ENCODE measurements at regions not wholly inside any gene's neighbourhood (a gene's known extent, or its start where the extent isn't known, plus 50 kb on each side); places are given as distances from the start of the nearest gene placed in this dataset.

- H4K20me1 ChIP-seq (ENCODE audit: control insufficient read depth, insufficient read depth) = no peaks in the 10 kb centered on the region
- ChIA-PET SMC1A (ENCODE audit: uncharacterized antibody, unreplicated experiment) (no interaction called here), RAD21 (ENCODE audit: unreplicated experiment) (no interaction called here), POLR2A (no interaction called here), CTCF (interaction anchor here (0.5 to 0.8 kb wide), 2 partner anchors 12 to 1892 kb away, joined by 3 read pairs; no protein-coding TSS in a partner anchor)
- H3K4me2 ChIP-seq (ENCODE audit: control insufficient read depth, insufficient read depth) = no peak overlapping the region
- DNase-seq (ENCODE audit: low read depth, low spot score) = no peak
- no peaks in the 10 kb centered on the region for H3K4me1 ChIP-seq (ENCODE audit: control insufficient read depth, insufficient read depth, low read length)
- no peak overlapping the region for H3K4me3 ChIP-seq
- 43% methylated on average over 4 of the region's 4 CpGs for WGBS (ENCODE audit: insufficient coverage, insufficient replicate concordance, low lambda C conversion rate, missing lambda C conversion rate)
- FAIRE-seq = no peak
- no peak for TF ChIP-seq ATF7 (IDR thresholded peaks at IDR 0.05; ENCODE audit: low read depth)
- no peak for TF ChIP-seq LARP7 (IDR thresholded peaks at IDR 0.05)
- no peak for TF ChIP-seq ATF3 (IDR thresholded peaks at IDR 0.05; ENCODE audit: borderline replicate concordance, extremely low read depth, low read depth, low read length)
- TF ChIP-seq NRF1 (conservative IDR thresholded peaks at IDR 0.05; ENCODE audit: low read depth, low read length) = no peak
- TF ChIP-seq IRF5 (IDR thresholded peaks at IDR 0.05; ENCODE audit: borderline replicate concordance) = no peak
- intact Hi-C loops (cut with micrococcal nuclease; ENCODE audit: unreplicated experiment) (no loop called here), in situ Hi-C loops (cut with MboI) (no loop called here)
- no peak overlapping the region for H3K27ac ChIP-seq (ENCODE audit: control insufficient read depth, insufficient read depth)
- H3K9me3 ChIP-seq (replicated peaks; ENCODE audit: control insufficient read depth, insufficient read depth, low read length) = no peaks in the 10 kb centered on the region
- no peak overlapping the region for H2AFZ ChIP-seq (ENCODE audit: control insufficient read depth, low read depth, low read length)
- BruUV-seq (replicated peaks) = no TSS peak
- ATAC-seq = no peak
- no peaks in the 10 kb centered on the region for H3K79me2 ChIP-seq (ENCODE audit: control insufficient read depth, insufficient read depth, low read length)
- no peak overlapping the region for H3K9ac ChIP-seq (ENCODE audit: control insufficient read depth, insufficient read depth, low read length)
- no peaks in the 10 kb centered on the region for H3K36me3 ChIP-seq (ENCODE audit: control insufficient read depth in 2 of 2, insufficient read depth in 2 of 2, low read length in 1 of 2)
- no peaks in the 10 kb centered on the region for H3K27me3 ChIP-seq (replicated peaks in 1 of 2; ENCODE audit: control insufficient read depth in 2 of 2, insufficient read depth in 2 of 2, low read length in 1 of 2)
Observed at GRCh38 chr6:82608781-82609180, 245.2 kb downstream of the TPBG start.

- intact Hi-C loops (cut with micrococcal nuclease; ENCODE audit: unreplicated experiment) (no loop called here), in situ Hi-C loops (cut with MboI) (loop anchor here (10.0 kb wide), 1 partner anchor 443 kb away; no protein-coding TSS in a partner anchor)
- Histone ChIP-seq H3K79me2 (ENCODE audit: control insufficient read depth, insufficient read depth, low read length) (no peaks in the 10 kb centered on the region), H3K4me1 (ENCODE audit: control insufficient read depth, insufficient read depth, low read length) (no peaks in the 10 kb centered on the region), H3K27ac (ENCODE audit: control insufficient read depth, insufficient read depth) (no peak overlapping the region), H3K36me3 (ENCODE audit: control insufficient read depth in 2 of 2, insufficient read depth in 2 of 2, low read length in 1 of 2) (no peaks in the 10 kb centered on the region), H2AFZ (ENCODE audit: control insufficient read depth, low read depth, low read length) (no peak overlapping the region), H3K4me3 (no peak overlapping the region), H4K20me1 (ENCODE audit: control insufficient read depth, insufficient read depth) (no peaks in the 10 kb centered on the region), H3K9ac (ENCODE audit: control insufficient read depth, insufficient read depth, low read length) (no peak overlapping the region), H3K4me2 (ENCODE audit: control insufficient read depth, insufficient read depth) (no peak overlapping the region), H3K27me3 (replicated peaks in 1 of 2; ENCODE audit: control insufficient read depth in 2 of 2, insufficient read depth in 2 of 2, low read length in 1 of 2) (no peaks in the 10 kb centered on the region), H3K9me3 (replicated peaks; ENCODE audit: control insufficient read depth, insufficient read depth, low read length) (no peaks in the 10 kb centered on the region)
- no peak for DNase-seq (ENCODE audit: low read depth, low spot score)
- SMC1A ChIA-PET (ENCODE audit: uncharacterized antibody, unreplicated experiment) = no interaction called here
- POLR2A ChIA-PET = no interaction called here
- no TSS peak for BruUV-seq (replicated peaks)
- RAD21 ChIA-PET (ENCODE audit: unreplicated experiment) = no interaction called here
- FAIRE-seq = no peak
- CTCF ChIA-PET = no interaction called here
- 38% methylated on average over 1 of the region's 1 CpG for WGBS (ENCODE audit: insufficient coverage, insufficient replicate concordance, low lambda C conversion rate, missing lambda C conversion rate)
- TF ChIP-seq KAT2A (conservative IDR thresholded peaks at IDR 0.05; ENCODE audit: control insufficient read depth, low read depth, low read length) = no peak
- ATAC-seq = no peak
Observed at GRCh38 chr6:82611751-82612150, 248.1 kb downstream of the TPBG start.
